HG02678 (cell line): ENCODE measurements at regions not wholly inside any gene's neighbourhood (a gene's known extent, or its start where the extent isn't known, plus 50 kb on each side); places are given as distances from the start of the nearest gene placed in this dataset.

Source experiments
- ATAC-seq: cut with Tn5 transposase; IDR thresholded peaks from one replicate; pipeline ENCODE4 v1.9.1; 2021; ENCODE audit warnings: mild to moderate bottlenecking, moderate library complexity; ENCODE audit not compliant: unreplicated experiment

- ATAC-seq: no peak
Observed at GRCh38 chr22:22392131-22392530, 116.4 kb downstream of the ZNF280B start.

GRCh38 chr22:22394591-22394990 is 114.0 kb downstream of the ZNF280B start:
- no peak for ATAC-seq

GRCh38 chr22:22395245-22395644 is 113.3 kb downstream of the ZNF280B start:
- ATAC-seq: no peak

GRCh38 chr22:22396741-22397291 is 111.7 kb downstream of the ZNF280B start:
- no peak for ATAC-seq

GRCh38 chr22:22397292-22397870 is 111.2 kb downstream of the ZNF280B start:
- ATAC-seq: no peak

GRCh38 chr22:22397875-22398524 is 110.5 kb downstream of the ZNF280B start:
- ATAC-seq: no peak

- no peak for ATAC-seq
Observed at GRCh38 chr22:22398530-22399327, 109.8 kb downstream of the ZNF280B start.

GRCh38 chr22:22400099-22400498 is 108.4 kb downstream of the ZNF280B start:
- ATAC-seq: no peak

- ATAC-seq: no peak
Observed at GRCh38 chr22:22400964-22401363, 107.6 kb downstream of the ZNF280B start.

- no peak for ATAC-seq
Observed at GRCh38 chr22:22401381-22401780, 107.2 kb downstream of the ZNF280B start.

GRCh38 chr22:22403306-22403705 is 105.2 kb downstream of the ZNF280B start:
- ATAC-seq: no peak

GRCh38 chr22:22403771-22404170 is 104.8 kb downstream of the ZNF280B start:
- ATAC-seq: no peak

- no peak for ATAC-seq
Observed at GRCh38 chr22:22404598-22405284, 103.8 kb downstream of the ZNF280B start.

- ATAC-seq: no peak
Observed at GRCh38 chr22:22406445-22407027, 102.0 kb downstream of the ZNF280B start.

GRCh38 chr22:22407061-22407460 is 101.5 kb downstream of the ZNF280B start:
- no peak for ATAC-seq

- no peak for ATAC-seq
Observed at GRCh38 chr22:22408269-22408668, 100.3 kb downstream of the ZNF280B start.

- ATAC-seq: no peak
Observed at GRCh38 chr22:22408731-22409696, 99.5 kb downstream of the ZNF280B start.

- ATAC-seq: no peak
Observed at GRCh38 chr22:22410121-22410520, 98.4 kb downstream of the ZNF280B start.

- no peak for ATAC-seq
Observed at GRCh38 chr22:22410677-22411076, 97.9 kb downstream of the ZNF280B start.

GRCh38 chr22:22414266-22414665 is 94.3 kb downstream of the ZNF280B start:
- ATAC-seq: no peak
